Skeletal muscle tissue (tissue), 3 donors: ENCODE measurements at regions not wholly inside any gene's neighbourhood (a gene's known extent, or its start where the extent isn't known, plus 50 kb on each side); places are given as distances from the start of the nearest gene placed in this dataset.

Experiments used
- H3K27ac ChIP-seq: one replicate; pipeline ENCODE4 v1.7.0; 2013; ENCODE audit warnings: mild to moderate bottlenecking, low read depth, low read length, inconsistent platforms
- H3K27me3 ChIP-seq, 3 donors: one replicate each; pipeline ENCODE4 v1.7.0; 2013; ENCODE audit warnings: low read length in 3 of 3; ENCODE audit not compliant: control insufficient read depth in 3 of 3, insufficient read depth in 3 of 3
- H3K36me3 ChIP-seq, 3 donors: one replicate each; pipeline ENCODE4 v1.7.0; 2013; ENCODE audit warnings: low read length in 3 of 3; ENCODE audit not compliant: control insufficient read depth in 3 of 3, insufficient read depth in 3 of 3
- H3K4me1 ChIP-seq, 3 donors: one replicate each; pipeline ENCODE4 v1.7.0; 2013; ENCODE audit warnings: low read length in 3 of 3, mild to moderate bottlenecking in 3 of 3; ENCODE audit not compliant: control insufficient read depth in 3 of 3, insufficient read depth in 3 of 3
- H3K4me3 ChIP-seq, 3 donors: one replicate each; pipeline ENCODE4 v1.7.0; 2013; ENCODE audit warnings: low read length in 3 of 3
- H3K9ac ChIP-seq, 3 donors: one replicate each; pipeline ENCODE4 v1.7.0; 2013; ENCODE audit warnings: low read length in 3 of 3, mild to moderate bottlenecking in 3 of 3, moderate library complexity in 2 of 3, low read depth in 1 of 3
- H3K9me3 ChIP-seq, 3 donors: one replicate each; pipeline ENCODE4 v1.7.0; 2013; ENCODE audit warnings: low read length in 3 of 3; ENCODE audit not compliant: control insufficient read depth in 3 of 3
- donor health status: Osteomylitis.

DNA sequence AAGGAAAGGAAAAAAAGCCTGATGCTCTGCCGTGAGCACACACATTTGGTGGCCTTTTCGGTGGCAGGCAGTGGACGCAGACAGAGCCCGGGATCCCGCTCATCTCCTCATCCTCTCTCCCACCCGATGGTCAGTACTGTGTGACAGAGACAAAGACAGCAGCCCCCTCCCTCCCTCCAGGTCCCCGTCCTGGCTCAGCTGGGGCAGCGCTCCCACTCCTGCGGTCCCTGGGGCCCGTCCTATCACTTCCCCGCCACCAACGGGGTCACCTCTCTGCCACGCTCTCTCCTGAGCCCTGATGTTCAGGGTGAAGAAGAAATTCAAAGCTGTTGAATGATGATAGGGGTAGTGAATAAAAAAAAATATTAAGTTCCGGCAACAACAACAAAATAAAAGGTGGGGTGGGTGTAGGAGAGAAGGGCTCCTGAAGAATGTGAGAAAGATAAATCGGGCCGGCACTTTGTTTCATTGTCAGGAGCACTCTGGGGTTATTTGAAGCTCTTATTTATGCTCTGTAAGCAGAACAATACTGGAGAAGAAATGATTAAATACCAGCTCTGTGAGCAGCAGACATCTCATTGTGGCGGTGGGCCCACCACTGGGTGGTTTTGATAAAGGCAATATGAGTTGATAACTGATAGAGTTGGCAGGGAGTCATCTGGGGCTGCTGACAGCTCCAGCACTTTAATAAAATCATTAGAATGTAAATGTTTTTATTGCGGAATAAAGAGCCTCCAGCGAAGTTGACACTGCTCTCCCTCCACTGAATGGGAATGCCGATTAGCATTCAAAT lies 417.7 kb downstream of the IRX1 start:
- H3K27me3 ChIP-seq, result no peaks in the 10 kb centered on the region
- no peak overlapping the region for H3K27ac ChIP-seq
- H3K9ac ChIP-seq, result no peak overlapping the region
- no peaks in the 10 kb centered on the region for H3K36me3 ChIP-seq
- no peak overlapping the region for H3K4me3 ChIP-seq
- H3K4me1 ChIP-seq, result no peaks in the 10 kb centered on the region
- peaks cover 0 to 2% (median 0%) of the 10 kb centered on the region in 3 donors for H3K9me3 ChIP-seq

DNA sequence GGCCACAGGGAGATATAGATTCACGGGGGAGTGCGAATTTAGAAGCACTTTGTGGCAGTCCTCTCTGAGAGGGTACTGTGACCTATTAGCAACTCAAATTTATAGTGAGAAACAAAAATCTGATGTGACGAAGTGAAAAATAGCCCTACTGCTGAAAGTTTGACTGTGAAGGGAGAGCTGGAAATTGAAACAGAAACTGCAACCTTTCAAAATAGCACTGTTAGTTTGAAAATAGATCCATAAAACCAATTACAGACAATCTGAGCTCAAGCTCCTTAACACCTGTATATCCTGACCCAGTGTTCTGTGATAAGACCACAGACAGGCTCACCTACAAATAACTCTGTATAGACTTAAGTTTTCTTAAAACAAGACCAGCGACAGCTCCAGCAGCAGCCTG lies 420.1 kb downstream of the IRX1 start:
- H3K27me3 ChIP-seq, result no peaks in the 10 kb centered on the region
- H3K27ac ChIP-seq, result no peak overlapping the region
- no peaks in the 10 kb centered on the region for H3K4me1 ChIP-seq
- H3K36me3 ChIP-seq, result no peaks in the 10 kb centered on the region
- H3K9me3 ChIP-seq, result peaks cover 0 to 2% (median 0%) of the 10 kb centered on the region in 3 donors
- H3K9ac ChIP-seq, result no peak overlapping the region
- no peak overlapping the region for H3K4me3 ChIP-seq

DNA sequence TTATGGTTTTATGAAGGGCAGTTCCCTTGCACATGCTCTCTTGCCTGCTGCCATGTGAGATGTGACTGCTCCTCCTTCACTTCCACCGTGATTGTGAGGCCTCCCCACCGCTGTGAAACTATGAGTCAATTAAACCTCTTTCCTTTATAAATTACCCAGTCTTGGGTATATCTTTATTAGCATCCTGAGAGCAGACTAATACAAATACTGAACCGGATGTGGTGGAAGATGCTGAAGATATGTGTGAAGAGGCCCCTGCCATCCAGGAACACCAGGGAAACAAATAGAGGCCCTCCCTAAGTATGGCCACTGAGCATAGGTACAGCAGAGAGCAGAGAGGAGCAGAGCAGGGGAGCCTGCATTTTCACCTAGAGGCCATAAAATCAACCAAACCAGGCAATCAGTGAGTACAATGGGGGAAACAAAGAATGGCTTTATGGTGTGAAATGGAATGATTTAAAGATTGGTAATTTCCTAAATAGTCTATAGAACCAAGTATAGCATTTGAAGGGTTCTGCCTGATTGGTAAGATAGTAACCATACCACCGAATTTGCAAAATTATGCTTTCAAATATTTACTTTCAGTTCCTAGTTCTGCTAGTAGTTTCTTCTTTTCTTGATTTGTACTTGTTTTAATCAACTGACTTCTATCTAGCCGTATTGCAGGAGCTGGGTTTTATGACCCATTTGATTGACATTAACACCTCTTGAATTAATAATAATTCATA lies 421.6 kb downstream of the IRX1 start:
- Histone ChIP-seq H3K4me1 (peaks cover 0 to 2% (median 0%) of the 10 kb centered on the region in 3 donors), H3K9ac (no peak overlapping the region), H3K27me3 (no peaks in the 10 kb centered on the region), H3K27ac (no peak overlapping the region), H3K4me3 (no peak overlapping the region), H3K36me3 (no peaks in the 10 kb centered on the region), H3K9me3 (peaks cover 0 to 2% (median 0%) of the 10 kb centered on the region in 3 donors)

- Histone ChIP-seq H3K27ac (no peak overlapping the region), H3K4me1 (peaks cover 0 to 3% (median 0%) of the 10 kb centered on the region in 3 donors), H3K9me3 (peaks cover 0 to 1% (median 0%) of the 10 kb centered on the region in 3 donors), H3K9ac (no peak overlapping the region), H3K36me3 (no peaks in the 10 kb centered on the region), H3K4me3 (no peak overlapping the region), H3K27me3 (no peaks in the 10 kb centered on the region)
Observed at GRCh38 chr5:4018007-4018406, 422.4 kb downstream of the IRX1 start.

DNA sequence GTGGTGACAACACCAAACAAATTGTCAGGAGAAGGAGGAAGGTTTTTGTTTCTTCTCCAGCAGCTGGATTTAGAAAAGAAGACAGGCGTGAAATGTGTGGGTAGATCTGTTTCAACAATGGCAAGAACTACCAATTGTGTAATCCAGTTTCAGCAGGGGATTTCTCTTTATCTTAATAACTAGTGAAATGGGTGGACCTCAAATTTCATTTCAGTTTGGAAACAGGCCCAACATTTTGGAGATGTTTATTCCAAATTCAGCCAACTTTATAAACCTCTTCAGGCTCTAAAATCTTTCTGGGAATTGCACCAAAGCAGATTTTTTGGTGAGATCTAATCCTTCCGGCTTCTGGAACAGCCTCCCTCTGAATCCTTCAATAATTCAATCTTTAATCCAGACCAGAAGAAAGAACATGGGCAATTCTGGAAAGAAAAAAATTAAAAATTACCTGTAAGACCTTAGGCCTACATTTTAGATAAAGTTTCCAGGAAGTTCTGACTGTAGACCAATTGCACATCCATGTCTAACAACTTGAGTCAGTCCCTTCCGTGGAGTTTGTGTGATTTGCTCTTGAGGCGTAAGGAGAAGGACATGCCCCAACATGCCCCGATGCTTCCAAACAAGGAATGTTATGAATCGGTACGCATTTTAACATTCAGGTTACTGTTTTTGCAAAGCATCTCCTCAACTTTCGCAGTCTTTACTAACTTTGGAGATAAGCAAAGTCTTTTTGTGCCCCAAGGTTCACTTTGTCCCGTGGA lies 423.6 kb downstream of the IRX1 start:
- Histone ChIP-seq H3K9ac (no peak overlapping the region), H3K4me1 (peaks cover 0 to 3% (median 0%) of the 10 kb centered on the region in 3 donors), H3K36me3 (no peaks in the 10 kb centered on the region), H3K27me3 (no peaks in the 10 kb centered on the region), H3K9me3 (no peaks in the 10 kb centered on the region), H3K4me3 (no peak overlapping the region), H3K27ac (no peak overlapping the region)

DNA sequence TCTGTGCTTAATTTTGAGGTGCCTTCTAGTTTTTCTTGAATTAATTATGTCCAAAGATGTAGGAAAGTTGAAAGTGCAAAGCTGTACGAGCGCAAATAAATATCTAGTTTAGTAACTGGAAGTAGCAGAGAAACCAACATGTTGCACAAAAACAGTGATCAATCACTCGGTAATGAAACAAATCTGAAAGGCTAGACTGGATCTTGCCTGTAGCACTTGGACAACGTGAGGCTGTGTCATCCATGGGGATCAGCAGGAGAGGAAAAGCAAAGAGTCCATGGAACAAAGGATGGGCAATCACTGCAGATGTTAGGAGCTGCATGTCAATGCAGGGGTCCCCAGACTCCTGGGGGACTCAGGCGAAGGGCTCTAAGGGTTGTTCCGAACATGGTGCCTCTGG lies 424.2 kb downstream of the IRX1 start:
- Histone ChIP-seq H3K9me3 (no peaks in the 10 kb centered on the region), H3K9ac (no peak overlapping the region), H3K36me3 (no peaks in the 10 kb centered on the region), H3K27me3 (no peaks in the 10 kb centered on the region), H3K4me1 (peaks cover 0 to 3% (median 0%) of the 10 kb centered on the region in 3 donors), H3K27ac (no peak overlapping the region), H3K4me3 (no peak overlapping the region)

DNA sequence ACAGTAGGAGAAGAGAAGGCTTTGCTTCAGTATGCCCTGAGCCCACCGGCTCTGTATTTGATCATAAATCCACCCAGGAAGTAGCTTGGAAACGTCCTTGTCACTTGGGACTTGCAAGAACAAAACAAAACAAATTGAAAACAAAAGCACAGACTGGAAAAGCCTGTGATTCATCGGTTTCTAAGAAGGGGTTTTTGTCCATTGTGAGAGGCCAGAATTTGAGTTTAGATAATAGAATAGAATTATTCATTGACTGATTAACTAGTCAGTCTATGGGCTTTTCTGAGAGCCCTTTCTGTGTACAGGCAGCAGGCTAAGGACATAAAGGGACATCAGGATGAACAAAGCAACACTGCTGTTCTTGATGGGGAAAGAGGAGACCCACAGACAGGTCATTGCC lies 424.8 kb downstream of the IRX1 start:
- H3K9ac ChIP-seq, result no peak overlapping the region
- H3K9me3 ChIP-seq, result no peaks in the 10 kb centered on the region
- peaks cover 0 to 3% (median 0%) of the 10 kb centered on the region in 3 donors for H3K4me1 ChIP-seq
- no peak overlapping the region for H3K4me3 ChIP-seq
- H3K36me3 ChIP-seq, result no peaks in the 10 kb centered on the region
- no peak overlapping the region for H3K27ac ChIP-seq
- H3K27me3 ChIP-seq, result no peaks in the 10 kb centered on the region

DNA sequence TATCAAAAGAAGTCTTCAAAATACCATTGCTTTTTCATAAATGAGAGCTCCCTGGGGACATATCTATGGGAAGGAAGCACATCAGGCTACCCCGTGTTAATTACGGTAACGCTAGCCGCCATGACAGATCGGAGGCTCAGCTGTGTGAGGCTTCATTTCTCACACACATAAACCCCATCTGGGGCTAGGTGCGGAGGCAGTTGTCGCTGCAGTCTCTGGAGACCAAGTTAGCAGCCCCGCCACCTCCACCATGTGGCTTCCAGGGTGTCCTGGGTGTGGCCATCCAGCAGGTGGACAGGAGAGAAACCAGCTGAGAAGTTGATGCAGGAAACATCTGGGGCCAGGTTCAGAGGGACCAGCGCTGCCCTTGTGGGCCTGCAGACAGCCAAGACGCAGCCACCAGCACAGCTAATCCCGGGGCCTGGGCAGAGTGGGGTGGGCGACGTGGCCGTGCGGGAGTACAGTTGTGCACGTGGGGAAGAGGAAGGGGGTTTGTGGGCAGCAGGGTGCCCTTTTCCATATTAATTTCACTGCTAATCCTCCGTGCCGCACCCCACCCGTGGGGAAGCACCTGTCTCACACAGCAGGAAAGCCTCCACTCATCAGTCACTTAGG lies 426.5 kb downstream of the IRX1 start:
- Histone ChIP-seq H3K36me3 (no peaks in the 10 kb centered on the region), H3K4me1 (peaks cover 0 to 3% (median 0%) of the 10 kb centered on the region in 3 donors), H3K9me3 (no peaks in the 10 kb centered on the region), H3K9ac (no peak overlapping the region), H3K27ac (no peak overlapping the region), H3K4me3 (no peak overlapping the region), H3K27me3 (no peaks in the 10 kb centered on the region)

DNA sequence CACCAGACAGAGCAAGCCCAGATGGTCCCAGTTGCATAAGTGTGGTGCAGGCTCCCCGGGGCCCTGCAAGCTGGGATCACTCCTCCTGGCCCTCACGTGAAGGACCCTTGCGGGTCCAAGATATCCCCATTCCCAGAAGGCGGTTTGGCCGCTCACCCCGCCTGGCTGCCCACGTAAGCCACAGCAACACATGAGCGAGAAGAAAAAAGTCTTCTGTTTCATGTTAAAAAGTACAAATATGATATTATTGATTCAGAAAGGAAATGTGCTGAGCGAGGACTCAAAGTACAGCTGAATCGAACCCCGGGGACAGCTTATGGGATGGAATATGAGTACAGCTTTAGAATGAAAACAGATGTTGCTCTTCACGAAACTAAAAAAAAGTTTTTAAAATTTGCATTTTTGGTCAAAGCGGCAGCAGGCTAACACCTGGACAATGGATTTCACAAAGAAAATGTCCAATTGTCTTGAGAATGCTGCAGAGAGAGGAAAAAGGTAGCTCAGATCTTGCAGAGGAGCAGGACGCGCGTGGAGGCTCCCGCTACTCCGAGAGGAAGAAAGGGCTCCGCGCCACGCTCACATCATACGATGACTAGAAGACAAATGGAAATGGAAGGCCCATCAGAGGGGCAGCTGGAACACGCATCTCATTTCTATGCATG lies 427.6 kb downstream of the IRX1 start:
- no peaks in the 10 kb centered on the region for H3K9me3 ChIP-seq
- no peaks in the 10 kb centered on the region for H3K36me3 ChIP-seq
- no peak overlapping the region for H3K27ac ChIP-seq
- H3K27me3 ChIP-seq, result no peaks in the 10 kb centered on the region
- H3K4me1 ChIP-seq, result peaks cover 0 to 3% (median 0%) of the 10 kb centered on the region in 3 donors
- no peak overlapping the region for H3K4me3 ChIP-seq
- H3K9ac ChIP-seq, result no peak overlapping the region
